8988T (cell line): ENCODE measurements at regions not wholly inside any gene's neighbourhood (a gene's known extent, or its start where the extent isn't known, plus 50 kb on each side); places are given as distances from the start of the nearest gene placed in this dataset.

ENCODE experiments used
- DNase-seq: peaks from one replicate; pipeline ENCODE4 v3.0.0; 2011

- no peak for DNase-seq
These were observed 431.2 kb downstream of the LPIN1 start for GRCh38 chr2:12177455-12178288.

- no peak for DNase-seq
These were observed 432.1 kb downstream of the LPIN1 start for GRCh38 chr2:12178289-12179080.

- no peak for DNase-seq
These were observed 433.6 kb downstream of the LPIN1 start for GRCh38 chr2:12180031-12180430.

GRCh38 chr2:12183032-12183645, 436.7 kb downstream of the LPIN1 start:
- no peak for DNase-seq

- DNase-seq = no peak
These were observed 446.3 kb downstream of the LPIN1 start for GRCh38 chr2:12192762-12193161.

- DNase-seq = no peak
These were observed 448.5 kb downstream of the LPIN1 start for GRCh38 chr2:12194968-12195367.

GRCh38 chr2:12196495-12196894, 450.1 kb downstream of the LPIN1 start:
- no peak for DNase-seq

- no peak for DNase-seq
These were observed 450.7 kb downstream of the LPIN1 start for GRCh38 chr2:12197133-12197532.

GRCh38 chr2:12199491-12200211, 453.2 kb downstream of the LPIN1 start:
- DNase-seq = no peak

GRCh38 chr2:12201369-12201768, 454.9 kb downstream of the LPIN1 start:
- DNase-seq = no peak

GRCh38 chr2:12202313-12203075, 456.1 kb downstream of the LPIN1 start:
- DNase-seq = no peak

- no peak for DNase-seq
These were observed 457.1 kb downstream of the LPIN1 start for GRCh38 chr2:12203528-12203927.

- DNase-seq = no peak
These were observed 458.7 kb downstream of the LPIN1 start for GRCh38 chr2:12205086-12205485.

- no peak for DNase-seq
These were observed 461.1 kb downstream of the LPIN1 start for GRCh38 chr2:12207491-12207890.

- DNase-seq = no peak
These were observed 463.8 kb downstream of the LPIN1 start for GRCh38 chr2:12210016-12210933.

- no peak for DNase-seq
These were observed 465.1 kb downstream of the LPIN1 start for GRCh38 chr2:12211326-12212175.

GRCh38 chr2:12212841-12213597, 466.6 kb downstream of the LPIN1 start:
- no peak for DNase-seq

GRCh38 chr2:12217175-12217574, 470.7 kb downstream of the LPIN1 start:
- no peak for DNase-seq

- no peak for DNase-seq
These were observed 473.3 kb downstream of the LPIN1 start for GRCh38 chr2:12219761-12220160.
